ENCODE measurements at regions not wholly inside any gene's neighbourhood (a gene's known extent, or its start where the extent isn't known, plus 50 kb on each side); places are given as distances from the start of the nearest gene placed in this dataset.

- Histone ChIP-seq H3K4me3 (ENCODE audit: low read depth, low read length) (no peak overlapping the region), H3K27me3 (ENCODE audit: control insufficient read depth, insufficient read depth, low read length) (no peaks in the 10 kb centered on the region), H3K36me3 (ENCODE audit: control insufficient read depth, insufficient read depth, low read length) (no peaks in the 10 kb centered on the region)
- TF ChIP-seq, protein P1, sequence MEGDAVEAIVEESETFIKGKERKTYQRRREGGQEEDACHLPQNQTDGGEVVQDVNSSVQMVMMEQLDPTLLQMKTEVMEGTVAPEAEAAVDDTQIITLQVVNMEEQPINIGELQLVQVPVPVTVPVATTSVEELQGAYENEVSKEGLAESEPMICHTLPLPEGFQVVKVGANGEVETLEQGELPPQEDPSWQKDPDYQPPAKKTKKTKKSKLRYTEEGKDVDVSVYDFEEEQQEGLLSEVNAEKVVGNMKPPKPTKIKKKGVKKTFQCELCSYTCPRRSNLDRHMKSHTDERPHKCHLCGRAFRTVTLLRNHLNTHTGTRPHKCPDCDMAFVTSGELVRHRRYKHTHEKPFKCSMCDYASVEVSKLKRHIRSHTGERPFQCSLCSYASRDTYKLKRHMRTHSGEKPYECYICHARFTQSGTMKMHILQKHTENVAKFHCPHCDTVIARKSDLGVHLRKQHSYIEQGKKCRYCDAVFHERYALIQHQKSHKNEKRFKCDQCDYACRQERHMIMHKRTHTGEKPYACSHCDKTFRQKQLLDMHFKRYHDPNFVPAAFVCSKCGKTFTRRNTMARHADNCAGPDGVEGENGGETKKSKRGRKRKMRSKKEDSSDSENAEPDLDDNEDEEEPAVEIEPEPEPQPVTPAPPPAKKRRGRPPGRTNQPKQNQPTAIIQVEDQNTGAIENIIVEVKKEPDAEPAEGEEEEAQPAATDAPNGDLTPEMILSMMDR (IDR thresholded peaks at IDR 0.05; ENCODE audit: insufficient read depth, low read length, poor library complexity, severe bottlenecking) = no peak
- DNase-seq (ENCODE audit: low read depth) = no peak
Observed at GRCh38 chr1:169027607-169028320, 78.7 kb upstream of the ATP1B1 start.

DNA sequence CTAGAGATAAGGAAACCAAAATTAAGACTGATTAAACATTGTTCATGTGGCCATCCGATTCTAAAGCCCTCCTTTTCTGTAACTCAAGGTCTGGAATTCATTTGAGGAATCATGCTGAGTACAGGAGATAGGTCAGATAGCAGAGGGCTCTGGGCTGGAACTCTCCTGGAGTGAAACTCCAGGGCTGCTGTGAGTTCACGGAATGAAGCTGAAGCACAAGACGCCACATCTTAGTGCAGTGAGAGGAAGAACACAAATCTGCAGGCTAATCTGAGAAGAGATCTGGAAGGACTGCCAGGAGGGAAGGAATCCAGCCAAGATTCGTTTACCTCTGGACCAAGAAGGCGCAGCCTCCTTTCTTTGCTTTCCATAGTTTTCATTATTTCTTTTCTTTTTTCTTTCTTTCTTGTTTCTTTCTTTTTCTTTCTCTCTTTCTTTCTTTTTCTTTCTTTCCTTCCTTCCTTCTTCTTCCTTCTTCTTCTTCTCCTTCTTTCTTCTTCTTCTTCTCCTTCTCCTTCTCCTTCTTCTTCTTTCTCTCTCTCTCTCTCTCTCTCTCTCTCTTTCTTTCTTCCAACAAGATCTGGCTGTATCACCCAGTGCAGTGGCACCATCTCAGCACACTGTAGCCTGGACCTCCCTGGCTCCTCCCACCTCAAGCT is 74.8 kb upstream of the ATP1B1 start:
- TF ChIP-seq, protein P1 (IDR thresholded peaks at IDR 0.05; ENCODE audit: insufficient read depth, low read length, poor library complexity, severe bottlenecking) = no peak

DNA sequence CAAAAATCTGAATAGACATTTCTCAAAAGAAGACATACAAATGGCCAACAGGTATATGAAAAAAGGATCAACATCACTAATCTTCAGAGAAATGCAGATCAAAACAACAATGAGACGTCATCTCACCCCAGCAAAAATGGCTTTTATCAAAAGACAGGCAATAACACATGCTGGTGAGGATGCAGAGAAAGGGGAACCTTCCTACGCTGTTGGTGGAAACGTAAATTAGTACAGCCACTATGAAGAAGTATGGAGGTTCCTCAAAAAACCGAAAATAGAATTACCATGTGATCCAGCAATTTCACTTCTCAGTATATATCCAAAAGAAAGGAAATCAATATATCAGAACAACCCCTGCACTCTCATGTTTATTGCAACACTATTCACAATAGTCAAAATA is 65.1 kb upstream of the ATP1B1 start:
- Histone ChIP-seq H3K27me3 (ENCODE audit: control insufficient read depth, insufficient read depth, low read length) (no peaks in the 10 kb centered on the region), H3K36me3 (ENCODE audit: control insufficient read depth, insufficient read depth, low read length) (no peaks in the 10 kb centered on the region), H3K4me3 (ENCODE audit: low read depth, low read length) (no peak overlapping the region)
- TF ChIP-seq, protein P1 (IDR thresholded peaks at IDR 0.05; ENCODE audit: insufficient read depth, low read length, poor library complexity, severe bottlenecking) = no peak
- DNase-seq (ENCODE audit: low read depth) = no peak

More for the DNA sequence above, 74.8 kb upstream of the ATP1B1 start:
- H3K36me3 ChIP-seq (ENCODE audit: control insufficient read depth, insufficient read depth, low read length) = no peaks in the 10 kb centered on the region
- DNase-seq (ENCODE audit: low read depth) = no peak
- no peak overlapping the region for H3K4me3 ChIP-seq (ENCODE audit: low read depth, low read length)
- no peaks in the 10 kb centered on the region for H3K27me3 ChIP-seq (ENCODE audit: control insufficient read depth, insufficient read depth, low read length)

DNA sequence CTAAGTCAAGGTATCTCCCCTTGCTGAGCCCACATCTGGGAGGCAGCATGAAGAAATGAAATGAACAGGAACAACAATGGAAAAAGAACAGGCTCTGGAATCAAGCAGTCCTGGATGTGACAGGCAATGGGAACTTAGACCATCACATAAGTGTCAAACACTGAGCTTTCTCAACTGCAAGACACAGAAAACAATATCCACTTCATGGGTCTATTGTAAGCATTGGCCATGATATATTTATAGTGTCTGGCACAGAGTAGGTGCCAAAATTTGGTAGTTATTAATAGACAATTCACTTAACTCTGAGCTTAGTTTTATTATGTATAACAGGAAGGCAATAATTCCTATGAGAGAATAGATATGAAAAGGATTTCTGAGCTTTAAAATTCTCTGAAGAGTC is 64.1 kb upstream of the ATP1B1 start:
- TF ChIP-seq, protein P1 (IDR thresholded peaks at IDR 0.05; ENCODE audit: insufficient read depth, low read length, poor library complexity, severe bottlenecking) = no peak

GRCh38 chr1:169043823-169044222 is 62.7 kb upstream of the ATP1B1 start:
- no peak for DNase-seq (ENCODE audit: low read depth)
- no peaks in the 10 kb centered on the region for H3K36me3 ChIP-seq (ENCODE audit: control insufficient read depth, insufficient read depth, low read length)
- H3K4me3 ChIP-seq (ENCODE audit: low read depth, low read length) = no peak overlapping the region
- H3K27me3 ChIP-seq (ENCODE audit: control insufficient read depth, insufficient read depth, low read length) = no peaks in the 10 kb centered on the region
- TF ChIP-seq, protein P1 (IDR thresholded peaks at IDR 0.05; ENCODE audit: insufficient read depth, low read length, poor library complexity, severe bottlenecking) = no peak

More for the DNA sequence above, 64.1 kb upstream of the ATP1B1 start:
- Histone ChIP-seq H3K4me3 (ENCODE audit: low read depth, low read length) (no peak overlapping the region), H3K36me3 (ENCODE audit: control insufficient read depth, insufficient read depth, low read length) (no peaks in the 10 kb centered on the region), H3K27me3 (ENCODE audit: control insufficient read depth, insufficient read depth, low read length) (no peaks in the 10 kb centered on the region)
- DNase-seq (ENCODE audit: low read depth) = no peak
